Psoas muscle (tissue), 7 donors: ENCODE measurements at regions not wholly inside any gene's neighbourhood (a gene's known extent, or its start where the extent isn't known, plus 50 kb on each side); places are given as distances from the start of the nearest gene placed in this dataset.

ENCODE experiments used
- ATAC-seq, 4 donors: fragments of 200-7000 bp; cut with Tn5 transposase; one replicate each; pipeline ENCODE4 v1.9.1; 2020; ENCODE audit warnings: moderate library complexity in 3 of 4, mild to moderate bottlenecking in 2 of 4
- DNase-seq, 2 donors: peaks; one replicate each; pipeline ENCODE4 v3.0.0-alpha.2; 2020
- H3K27ac ChIP-seq: fragments of 200-600 bp; one replicate; pipeline ENCODE4 v1.8.0; 2022
- H3K27me3 ChIP-seq, 3 donors: fragments of 200-600 bp in 1 of 3; one replicate each; pipeline versions ENCODE4 v1.6.1 to v1.8.0; 2013 to 2022; ENCODE audit warnings: low read length in 2 of 3, mild to moderate bottlenecking in 2 of 3, moderate library complexity in 1 of 3; ENCODE audit not compliant: insufficient read depth in 3 of 3
- H3K36me3 ChIP-seq, 2 donors: fragments of 200-600 bp in 1 of 2; one replicate each; pipeline versions ENCODE4 v1.6.1 to v1.8.0; 2013 to 2022; ENCODE audit warnings: low read depth in 1 of 2, mild to moderate bottlenecking in 1 of 2, moderate library complexity in 1 of 2; ENCODE audit not compliant: insufficient read depth in 1 of 2
- H3K4me1 ChIP-seq: fragments of 200-600 bp; one replicate; pipeline ENCODE4 v1.8.0; 2022
- H3K4me3 ChIP-seq: fragments of 200-600 bp; one replicate; pipeline ENCODE4 v1.8.0; 2022; ENCODE audit warnings: mild to moderate bottlenecking
- H3K9me3 ChIP-seq: fragments of 200-600 bp; one replicate; pipeline ENCODE4 v1.8.0; 2022
- CTCF ChIP-seq: fragments of 200-600 bp; IDR thresholded peaks from one replicate; pipeline ENCODE4 v1.8.0; 2022; ENCODE audit warnings: antibody characterized with exemption
- WGBS, 3 donors: extraction: QIAGEN DNeasy Blood & Tissue Kit; methylation state at CpG; one replicate each; pipeline versions ENCODE4 v1.1.6 to v1.1.7; 2013; 5-methylcytosine and 5-hydroxymethylcytosine counted together
- intact Hi-C, 2 donors: fragments of 100-400 bp; cut with DNase I; formaldehyde crosslinking; loops; one replicate each; pipeline versions ENCODE4 v1.11.0 to v1.14.2; 2022
- donor health status: healthy with polysubstance abuse.
- donor health status: DM: no; HTN: no; CAD: no; lungs with moderate emphysema.
- donor health status: Bipolar disorder and iron deficiency.
- donor health status: healthy.
- donor health status: DM: yes; HTN: yes; CAD: no.
- donor health status: DM: no; HTN: no; CAD: no.
- donor health status: DM: yes; HTN: yes; CAD: no.

- DNase-seq, result no peak
- no peaks in the 10 kb centered on the region for H3K27me3 ChIP-seq
- H3K9me3 ChIP-seq, result no peaks in the 10 kb centered on the region
- peaks cover 81% of the 10 kb centered on the region for H3K4me1 ChIP-seq
- TF ChIP-seq CTCF, result no peak
- no peaks in the 10 kb centered on the region for H3K36me3 ChIP-seq
- peak overlapping the region; percentile 39 for H3K27ac ChIP-seq
- intact Hi-C loops, result no loop called here
- no peak for ATAC-seq
- H3K4me3 ChIP-seq, result no peak overlapping the region
- WGBS, 3 donors, result 79 to 88% (median 83%) methylated on average over 3 of the region's 3 CpGs
These were observed 281.6 kb upstream of the KLF14 start for GRCh38 chr7:131015657-131015958.

DNA sequence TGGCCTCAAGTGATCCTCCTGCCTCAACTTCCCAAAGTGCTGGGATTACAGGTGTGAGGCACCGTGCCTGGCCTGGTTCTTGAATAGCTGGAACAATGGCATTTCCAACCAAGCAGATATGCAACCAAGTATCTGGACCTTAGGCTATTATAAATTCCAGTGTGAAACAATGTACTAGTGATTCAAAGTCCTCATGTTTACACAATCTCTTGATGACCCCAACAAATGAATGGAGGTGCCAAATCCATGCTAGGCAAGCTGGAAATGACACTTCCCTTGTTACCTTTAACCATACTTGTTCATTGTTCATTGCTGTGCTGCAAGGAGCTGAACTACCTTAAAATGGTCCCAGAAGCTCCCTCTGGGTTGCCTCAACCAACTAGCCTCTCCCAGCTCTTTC lies 282.2 kb upstream of the KLF14 start:
- Histone ChIP-seq H3K4me3 (no peak overlapping the region), H3K27ac (peak overlapping the region; percentile 39), H3K36me3 (no peaks in the 10 kb centered on the region), H3K27me3 (no peaks in the 10 kb centered on the region), H3K9me3 (no peaks in the 10 kb centered on the region), H3K4me1 (peaks cover 76% of the 10 kb centered on the region)
- no peak for DNase-seq
- ATAC-seq, result no peak
- no peak for TF ChIP-seq CTCF
- WGBS, 3 donors, result 73 to 88% (median 81%) methylated on average over 1 of the region's 1 CpG
- intact Hi-C loops, result no loop called here

DNA sequence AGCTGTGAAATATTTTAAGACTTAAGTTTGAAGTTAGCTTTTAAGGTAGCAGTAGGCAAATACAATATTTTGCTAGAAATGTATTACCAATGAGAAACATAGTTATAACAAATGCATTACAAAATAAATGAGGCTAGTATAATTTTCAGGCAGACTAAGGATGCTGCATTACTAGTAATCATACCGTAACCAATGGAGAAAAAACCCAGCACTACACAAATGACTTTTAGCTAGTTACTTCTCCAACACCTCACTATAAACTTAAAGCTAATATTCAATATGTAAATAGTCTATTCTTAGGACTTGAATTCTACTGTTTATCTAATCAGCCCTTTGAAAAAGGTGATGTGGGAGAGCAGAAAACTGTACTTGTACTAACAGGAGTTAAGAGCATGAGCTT lies 285.3 kb upstream of the KLF14 start:
- Histone ChIP-seq H3K27me3 (no peaks in the 10 kb centered on the region), H3K9me3 (no peaks in the 10 kb centered on the region), H3K4me3 (no peak overlapping the region), H3K36me3 (peaks cover 0 to 18% of the 10 kb centered on the region in 2 donors), H3K27ac (peak overlapping the region; percentile 11), H3K4me1 (peaks cover 71% of the 10 kb centered on the region)
- DNase-seq (no peak), ATAC-seq (no peak)
- no peak for TF ChIP-seq CTCF
- intact Hi-C loops, result no loop called here
- 98 to 100% (median 99%) methylated on average over 1 of the region's 1 CpG for WGBS, 3 donors

DNA sequence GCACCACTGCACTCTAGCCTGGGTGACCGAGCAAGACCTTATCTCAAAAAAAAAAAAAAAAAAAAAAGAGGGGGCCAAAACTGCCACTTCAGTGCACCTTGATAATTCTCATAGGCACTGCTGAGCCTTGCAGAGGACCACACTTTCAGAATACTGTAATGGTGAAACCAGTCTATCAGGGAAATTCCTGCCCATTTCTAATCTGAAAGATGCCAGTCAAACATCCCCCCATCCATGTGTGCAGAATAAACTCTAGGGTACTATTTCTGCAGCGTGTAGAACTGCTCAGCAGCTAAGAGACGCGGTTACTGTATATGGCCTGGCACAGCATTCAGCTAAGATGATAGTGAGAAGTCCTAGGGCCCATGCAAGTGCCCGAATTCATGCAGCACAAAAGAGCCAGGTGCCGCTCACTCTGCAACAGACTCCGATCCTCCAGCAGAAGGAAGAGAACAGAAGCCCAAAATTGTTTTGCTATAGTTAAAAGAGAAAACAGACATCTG lies 286.8 kb upstream of the KLF14 start:
- H3K27ac ChIP-seq, result no peak overlapping the region
- 65 to 84% (median 66%) methylated on average over 7 of the region's 7 CpGs for WGBS, 3 donors
- no peak overlapping the region for H3K4me3 ChIP-seq
- peaks cover 0 to 18% of the 10 kb centered on the region in 2 donors for H3K36me3 ChIP-seq
- H3K4me1 ChIP-seq, result peaks cover 72% of the 10 kb centered on the region
- intact Hi-C loops, result no loop called here
- no peaks in the 10 kb centered on the region for H3K27me3 ChIP-seq
- DNase-seq (no peak), ATAC-seq (no peak)
- no peak for TF ChIP-seq CTCF
- no peaks in the 10 kb centered on the region for H3K9me3 ChIP-seq

- intact Hi-C loops, result no loop called here
- TF ChIP-seq CTCF, result no peak
- H3K4me3 ChIP-seq, result no peak overlapping the region
- H3K36me3 ChIP-seq, result peaks cover 0 to 18% of the 10 kb centered on the region in 2 donors
- H3K27ac ChIP-seq, result peak overlapping the region; percentile 31
- DNase-seq (no peak), ATAC-seq (peak in 2 of 4 donors; percentile 5 to 25)
- 51 to 85% (median 60%) methylated on average over 5 of the region's 5 CpGs for WGBS, 3 donors
- peaks cover 76% of the 10 kb centered on the region for H3K4me1 ChIP-seq
- no peaks in the 10 kb centered on the region for H3K9me3 ChIP-seq
- H3K27me3 ChIP-seq, result no peaks in the 10 kb centered on the region
These were observed 287.5 kb upstream of the KLF14 start for GRCh38 chr7:131021460-131021859.
